ENCODE measurements at regions not wholly inside any gene's neighbourhood (a gene's known extent, or its start where the extent isn't known, plus 50 kb on each side); places are given as distances from the start of the nearest gene placed in this dataset.
A peak's percentile ranks its signal among the peaks of the same experiment; 100 is the strongest.
"Not testable (repeated sequence)": the region's sequence is repeated elsewhere in the genome, so short reads cannot be mapped to it uniquely, and the experiment has no call there.

DNA sequence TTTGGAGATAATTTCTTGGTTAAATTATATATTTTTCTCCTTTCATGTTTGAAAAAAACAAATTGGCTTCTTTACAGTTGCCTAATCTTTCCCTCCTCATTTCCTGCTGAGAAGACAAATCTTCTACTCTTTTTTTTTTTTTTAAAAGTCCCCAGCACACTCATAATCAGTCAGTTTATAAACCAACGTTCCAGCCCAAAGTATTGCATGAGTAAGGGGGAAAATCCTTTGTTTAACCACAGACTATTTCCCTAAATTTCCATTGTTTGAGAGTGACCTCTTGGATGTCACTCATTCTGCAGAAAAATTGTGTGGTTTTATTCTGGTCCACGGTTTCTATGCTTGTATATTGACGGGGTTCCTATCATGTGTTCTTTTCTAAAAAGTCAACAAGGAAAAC is 55.1 kb upstream of the TLR4 start:
- no peak for DNase-seq

DNA sequence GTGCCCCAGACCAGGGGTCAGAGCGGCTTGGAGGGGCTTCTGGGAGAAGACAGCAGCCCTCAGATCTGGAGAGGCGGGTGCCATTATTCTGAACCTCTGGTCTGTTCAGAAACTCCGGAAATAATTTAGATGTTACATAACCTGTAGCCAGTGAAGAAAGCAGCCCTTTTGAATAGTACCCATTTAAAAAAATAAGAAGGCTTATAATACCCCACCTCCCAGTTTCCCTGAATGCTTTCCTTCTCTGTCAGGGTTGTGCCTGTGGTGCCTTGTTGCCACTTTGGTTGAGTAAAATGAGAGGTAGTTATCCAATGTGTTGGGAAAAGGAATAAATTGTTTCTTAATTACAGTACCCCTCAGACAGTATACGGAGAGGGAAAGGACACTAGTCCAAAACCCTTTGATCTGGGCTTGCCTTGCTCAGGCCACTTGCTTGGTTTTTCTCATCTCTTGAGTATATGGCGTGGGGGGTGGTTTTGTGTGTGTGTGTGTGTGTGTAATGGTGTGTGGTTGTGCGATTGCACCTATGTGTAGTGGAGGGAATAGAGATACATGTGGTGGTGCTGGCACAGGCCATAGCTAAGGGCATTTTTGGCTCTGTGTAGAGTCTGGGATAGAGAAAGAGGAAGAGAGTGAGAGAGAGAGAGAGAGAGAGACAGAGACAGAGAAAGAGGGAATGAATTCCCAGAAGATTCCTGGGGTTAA is 59.1 kb upstream of the TLR4 start:
- H3K4me3 ChIP-seq (ENCODE audit: insufficient read depth, low read depth, low read length, poor library complexity, severe bottlenecking), result no peak overlapping the region
- no peak overlapping the region for H3K27ac ChIP-seq (ENCODE audit: insufficient read depth, low read length, poor library complexity, severe bottlenecking)
- H3K27me3 ChIP-seq (replicated peaks; ENCODE audit: control insufficient read depth, insufficient read depth, low read length, poor library complexity, severe bottlenecking), result peaks cover 4% of the 10 kb centered on the region
- H3K4me1 ChIP-seq (ENCODE audit: control insufficient read depth, insufficient read depth, low read length, poor library complexity, severe bottlenecking), result no peaks in the 10 kb centered on the region
- no peaks in the 10 kb centered on the region for H3K9me3 ChIP-seq (ENCODE audit: control insufficient read depth, low read length)
- no peaks in the 10 kb centered on the region for H3K36me3 ChIP-seq (ENCODE audit: control insufficient read depth, insufficient read depth, low read length)
- no peak for DNase-seq

More for the DNA sequence above, 55.1 kb upstream of the TLR4 start:
- no peak overlapping the region for H3K4me3 ChIP-seq (ENCODE audit: insufficient read depth, low read depth, low read length, poor library complexity, severe bottlenecking)
- H3K27ac ChIP-seq (ENCODE audit: insufficient read depth, low read length, poor library complexity, severe bottlenecking), result no peak overlapping the region
- no peaks in the 10 kb centered on the region for H3K9me3 ChIP-seq (ENCODE audit: control insufficient read depth, low read length)
- peaks cover 4% of the 10 kb centered on the region for H3K27me3 ChIP-seq (replicated peaks; ENCODE audit: control insufficient read depth, insufficient read depth, low read length, poor library complexity, severe bottlenecking)
- no peaks in the 10 kb centered on the region for H3K4me1 ChIP-seq (ENCODE audit: control insufficient read depth, insufficient read depth, low read length, poor library complexity, severe bottlenecking)
- no peaks in the 10 kb centered on the region for H3K36me3 ChIP-seq (ENCODE audit: control insufficient read depth, insufficient read depth, low read length)

DNA sequence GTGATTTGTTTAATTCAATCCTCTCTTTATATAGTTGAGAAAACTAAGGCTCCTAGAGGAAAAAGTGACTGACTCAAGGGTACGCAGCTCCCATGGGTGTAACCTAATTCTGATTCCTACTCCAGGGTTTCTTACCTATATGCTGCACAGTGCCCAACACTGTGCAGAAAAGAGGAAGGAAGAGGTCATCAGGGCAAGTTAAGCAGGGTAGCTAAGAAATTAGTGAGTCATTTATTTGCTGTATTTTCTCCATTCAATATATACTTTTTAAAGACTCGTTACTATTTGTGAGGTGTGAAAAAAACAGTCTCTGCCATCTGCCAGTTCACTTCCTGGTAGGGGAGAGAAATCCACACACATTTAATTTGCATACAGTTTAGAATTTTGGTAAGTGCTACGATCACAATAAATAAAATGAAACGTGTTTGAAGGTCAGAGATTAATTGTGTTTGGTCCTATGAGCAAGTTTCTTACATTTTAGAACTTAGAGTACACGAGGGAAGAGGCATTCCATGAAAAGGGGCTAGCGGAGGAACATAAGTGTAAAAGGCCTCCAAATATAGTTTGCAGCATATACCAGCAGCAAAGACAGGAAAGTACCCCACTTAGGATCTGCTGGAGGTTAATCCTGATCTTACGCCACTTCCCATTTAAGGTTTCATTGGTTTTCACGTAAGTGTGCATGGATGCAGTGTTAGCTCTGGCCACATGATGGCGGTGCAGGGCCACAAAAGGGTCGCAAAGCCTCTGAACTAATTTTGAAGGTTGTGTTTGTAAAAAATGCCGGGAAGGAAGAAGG is 59.9 kb upstream of the TLR4 start:
- peak in 2 of 3 donors; percentile 2 to 8 for DNase-seq
- Histone ChIP-seq H3K4me3 (ENCODE audit: insufficient read depth, low read depth, low read length, poor library complexity, severe bottlenecking) (no peak overlapping the region), H3K4me1 (ENCODE audit: control insufficient read depth, insufficient read depth, low read length, poor library complexity, severe bottlenecking) (no peaks in the 10 kb centered on the region)

DNA sequence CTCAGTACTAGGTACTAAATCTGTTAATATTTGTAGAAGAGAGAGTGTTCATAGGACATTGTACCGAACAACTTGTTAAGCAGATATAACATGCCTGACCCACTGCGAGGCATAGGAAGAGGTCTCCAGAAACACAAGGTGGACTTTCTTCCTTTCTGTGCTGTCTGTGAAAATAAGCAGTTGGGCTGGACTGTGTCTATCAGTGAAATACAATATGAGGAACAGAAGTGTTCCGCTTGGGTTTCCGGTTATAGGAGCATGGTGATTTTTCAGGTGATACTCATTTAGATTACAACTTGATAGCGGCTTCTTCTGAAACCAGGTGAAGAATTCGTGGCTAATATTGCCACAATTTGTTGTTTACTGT is 60.9 kb upstream of the TLR4 start:
- H3K27ac ChIP-seq (ENCODE audit: insufficient read depth, low read length, poor library complexity, severe bottlenecking), result no peak overlapping the region
- H3K36me3 ChIP-seq (ENCODE audit: control insufficient read depth, insufficient read depth, low read length), result no peaks in the 10 kb centered on the region
- no peak overlapping the region for H3K4me3 ChIP-seq (ENCODE audit: insufficient read depth, low read depth, low read length, poor library complexity, severe bottlenecking)
- no peaks in the 10 kb centered on the region for H3K4me1 ChIP-seq (ENCODE audit: control insufficient read depth, insufficient read depth, low read length, poor library complexity, severe bottlenecking)
- no peaks in the 10 kb centered on the region for H3K9me3 ChIP-seq (ENCODE audit: control insufficient read depth, low read length)
- peaks cover 4% of the 10 kb centered on the region for H3K27me3 ChIP-seq (replicated peaks; ENCODE audit: control insufficient read depth, insufficient read depth, low read length, poor library complexity, severe bottlenecking)
- DNase-seq, result no peak

More for the DNA sequence above, 59.9 kb upstream of the TLR4 start:
- H3K27ac ChIP-seq (ENCODE audit: insufficient read depth, low read length, poor library complexity, severe bottlenecking), result no peak overlapping the region
- peaks cover 4% of the 10 kb centered on the region for H3K27me3 ChIP-seq (replicated peaks; ENCODE audit: control insufficient read depth, insufficient read depth, low read length, poor library complexity, severe bottlenecking)
- no peaks in the 10 kb centered on the region for H3K36me3 ChIP-seq (ENCODE audit: control insufficient read depth, insufficient read depth, low read length)
- no peaks in the 10 kb centered on the region for H3K9me3 ChIP-seq (ENCODE audit: control insufficient read depth, low read length)

DNA sequence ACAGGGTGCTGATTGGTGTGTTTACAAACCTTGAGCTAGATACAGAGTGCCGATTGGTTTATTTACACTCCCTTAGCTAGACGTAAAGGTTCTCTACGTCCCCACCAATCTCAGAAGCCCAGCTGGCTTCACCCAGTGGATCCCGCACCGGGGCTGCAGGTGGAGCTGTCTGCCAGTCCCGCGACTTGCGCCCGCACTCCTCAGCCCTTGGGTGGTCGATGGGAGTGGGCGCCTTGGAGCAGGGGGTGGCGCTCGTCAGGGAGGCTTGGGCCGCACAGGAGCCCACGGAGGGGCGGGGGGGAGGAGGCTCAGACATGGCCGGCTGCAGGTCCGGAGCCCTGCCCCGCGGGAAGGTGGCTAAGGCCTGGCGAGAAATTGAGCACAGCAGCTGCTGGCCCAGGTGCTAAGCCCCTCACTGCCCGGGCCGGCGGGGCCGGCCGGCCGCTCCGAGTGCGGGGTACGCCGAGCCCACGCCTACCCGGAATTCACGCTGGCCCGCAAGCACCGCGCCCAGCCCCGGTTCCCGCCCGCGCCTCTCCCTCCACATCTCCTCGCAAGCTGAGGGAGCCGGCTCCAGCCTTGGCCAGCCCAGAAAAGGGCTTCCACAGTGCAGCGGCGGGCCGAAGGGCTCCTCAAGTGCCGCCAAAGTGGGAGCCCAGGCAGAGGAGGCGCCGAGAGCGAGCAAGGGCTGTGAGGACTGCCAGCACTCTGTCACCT is 61.5 kb upstream of the TLR4 start:
- not testable (repeated sequence) for DNase-seq; H3K4me3 ChIP-seq (ENCODE audit: insufficient read depth, low read depth, low read length, poor library complexity, severe bottlenecking); H3K36me3 ChIP-seq (ENCODE audit: control insufficient read depth, insufficient read depth, low read length); H3K9me3 ChIP-seq (ENCODE audit: control insufficient read depth, low read length); H3K4me1 ChIP-seq (ENCODE audit: control insufficient read depth, insufficient read depth, low read length, poor library complexity, severe bottlenecking); H3K27me3 ChIP-seq (replicated peaks; ENCODE audit: control insufficient read depth, insufficient read depth, low read length, poor library complexity, severe bottlenecking); H3K27ac ChIP-seq (ENCODE audit: insufficient read depth, low read length, poor library complexity, severe bottlenecking)

DNA sequence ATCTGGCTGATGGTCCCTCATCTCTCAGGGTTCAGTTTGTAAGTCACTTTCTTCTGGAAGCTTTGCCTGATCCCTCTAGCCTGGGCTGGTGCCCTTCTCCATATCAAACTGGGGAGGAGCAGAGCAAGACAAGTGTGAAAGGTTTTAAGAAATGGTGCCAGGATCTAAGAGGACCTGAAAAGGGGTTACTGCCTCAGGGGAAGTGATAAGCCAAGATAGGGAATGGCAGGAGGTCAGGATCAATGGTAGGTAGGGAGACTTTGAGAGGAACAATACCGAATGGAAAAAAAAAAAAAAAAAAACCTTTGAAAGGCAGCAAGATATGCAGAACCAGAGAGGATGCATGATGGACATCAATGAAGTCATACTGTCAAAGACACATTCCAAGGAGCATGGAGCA is 67.5 kb upstream of the TLR4 start:
- Histone ChIP-seq H3K4me1 (ENCODE audit: control insufficient read depth, insufficient read depth, low read length, poor library complexity, severe bottlenecking) (no peaks in the 10 kb centered on the region), H3K4me3 (ENCODE audit: insufficient read depth, low read depth, low read length, poor library complexity, severe bottlenecking) (no peak overlapping the region), H3K27me3 (replicated peaks; ENCODE audit: control insufficient read depth, insufficient read depth, low read length, poor library complexity, severe bottlenecking) (no peaks in the 10 kb centered on the region), H3K36me3 (ENCODE audit: control insufficient read depth, insufficient read depth, low read length) (no peaks in the 10 kb centered on the region), H3K27ac (ENCODE audit: insufficient read depth, low read length, poor library complexity, severe bottlenecking) (no peak overlapping the region), H3K9me3 (ENCODE audit: control insufficient read depth, low read length) (no peaks in the 10 kb centered on the region)
- no peak for DNase-seq

DNA sequence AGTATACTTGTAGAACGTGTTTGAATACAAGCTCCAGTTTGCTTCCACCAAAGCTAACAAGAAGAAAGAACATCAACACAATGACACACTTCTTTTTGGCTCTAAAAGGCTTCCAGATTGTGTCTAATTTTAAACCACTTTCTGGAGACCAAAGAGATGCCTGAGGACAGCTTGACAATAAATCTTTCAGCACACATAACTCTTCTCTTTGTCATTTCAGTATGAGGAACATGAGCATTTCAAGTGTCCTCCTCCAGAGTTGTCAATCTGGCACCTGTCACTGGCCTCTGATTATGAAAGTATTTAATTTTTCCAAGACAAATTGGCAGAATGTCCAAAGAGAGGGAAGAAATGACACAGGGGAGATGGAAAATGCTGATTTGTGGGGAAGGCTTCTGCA is 79.0 kb upstream of the TLR4 start:
- Histone ChIP-seq H3K9me3 (ENCODE audit: control insufficient read depth, low read length) (peaks cover 4% of the 10 kb centered on the region), H3K4me3 (ENCODE audit: insufficient read depth, low read depth, low read length, poor library complexity, severe bottlenecking) (no peak overlapping the region), H3K27ac (ENCODE audit: insufficient read depth, low read length, poor library complexity, severe bottlenecking) (no peak overlapping the region), H3K36me3 (ENCODE audit: control insufficient read depth, insufficient read depth, low read length) (no peaks in the 10 kb centered on the region), H3K27me3 (replicated peaks; ENCODE audit: control insufficient read depth, insufficient read depth, low read length, poor library complexity, severe bottlenecking) (no peaks in the 10 kb centered on the region), H3K4me1 (ENCODE audit: control insufficient read depth, insufficient read depth, low read length, poor library complexity, severe bottlenecking) (no peaks in the 10 kb centered on the region)
- DNase-seq, result no peak

DNA sequence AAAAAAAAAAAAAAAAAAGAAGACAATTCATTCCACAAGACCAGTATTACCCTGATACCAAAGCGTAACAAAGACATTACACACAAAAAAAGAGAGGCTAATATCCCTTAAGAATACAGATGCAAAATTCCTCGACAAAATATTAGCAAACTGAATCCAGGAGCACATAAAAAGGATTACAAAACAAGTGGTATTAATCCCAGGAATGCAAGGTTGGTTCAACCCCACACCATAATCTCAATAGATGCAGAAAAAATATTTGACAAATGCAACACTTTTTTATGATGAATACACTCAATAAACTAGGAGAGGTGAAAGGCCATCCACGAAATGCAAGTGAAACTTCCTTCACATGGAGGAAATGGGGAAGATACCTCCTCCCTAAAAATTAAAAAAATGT is 80.1 kb upstream of the TLR4 start:
- Histone ChIP-seq H3K9me3 (ENCODE audit: control insufficient read depth, low read length) (peaks cover 4% of the 10 kb centered on the region), H3K36me3 (ENCODE audit: control insufficient read depth, insufficient read depth, low read length) (no peaks in the 10 kb centered on the region), H3K27ac (ENCODE audit: insufficient read depth, low read length, poor library complexity, severe bottlenecking) (no peak overlapping the region), H3K4me1 (ENCODE audit: control insufficient read depth, insufficient read depth, low read length, poor library complexity, severe bottlenecking) (no peaks in the 10 kb centered on the region), H3K27me3 (replicated peaks; ENCODE audit: control insufficient read depth, insufficient read depth, low read length, poor library complexity, severe bottlenecking) (no peaks in the 10 kb centered on the region), H3K4me3 (ENCODE audit: insufficient read depth, low read depth, low read length, poor library complexity, severe bottlenecking) (no peak overlapping the region)
- DNase-seq, result no peak

DNA sequence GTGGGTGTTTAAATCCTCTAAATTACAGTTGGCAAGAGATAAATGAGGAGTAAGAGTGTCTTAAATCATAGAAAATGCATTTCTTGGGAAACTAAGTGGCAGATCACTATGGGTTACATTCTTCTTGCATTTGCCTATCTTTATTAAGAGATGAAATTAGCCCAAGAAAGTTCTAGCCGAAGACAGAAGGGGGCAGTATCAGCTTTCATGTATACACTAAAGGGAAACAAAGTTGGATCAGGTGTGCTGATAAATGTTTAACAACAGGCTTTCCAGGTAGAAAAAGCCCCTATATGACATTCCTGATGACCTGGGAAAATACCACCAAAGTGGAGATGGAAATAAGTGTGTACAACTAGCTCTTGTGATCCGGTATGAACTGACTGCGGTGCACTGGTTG is 81.9 kb upstream of the TLR4 start:
- Histone ChIP-seq H3K4me3 (ENCODE audit: insufficient read depth, low read depth, low read length, poor library complexity, severe bottlenecking) (no peak overlapping the region), H3K27me3 (replicated peaks; ENCODE audit: control insufficient read depth, insufficient read depth, low read length, poor library complexity, severe bottlenecking) (no peaks in the 10 kb centered on the region), H3K27ac (ENCODE audit: insufficient read depth, low read length, poor library complexity, severe bottlenecking) (no peak overlapping the region), H3K4me1 (ENCODE audit: control insufficient read depth, insufficient read depth, low read length, poor library complexity, severe bottlenecking) (no peaks in the 10 kb centered on the region), H3K9me3 (ENCODE audit: control insufficient read depth, low read length) (peaks cover 4% of the 10 kb centered on the region), H3K36me3 (ENCODE audit: control insufficient read depth, insufficient read depth, low read length) (no peaks in the 10 kb centered on the region)
- DNase-seq, result no peak

DNA sequence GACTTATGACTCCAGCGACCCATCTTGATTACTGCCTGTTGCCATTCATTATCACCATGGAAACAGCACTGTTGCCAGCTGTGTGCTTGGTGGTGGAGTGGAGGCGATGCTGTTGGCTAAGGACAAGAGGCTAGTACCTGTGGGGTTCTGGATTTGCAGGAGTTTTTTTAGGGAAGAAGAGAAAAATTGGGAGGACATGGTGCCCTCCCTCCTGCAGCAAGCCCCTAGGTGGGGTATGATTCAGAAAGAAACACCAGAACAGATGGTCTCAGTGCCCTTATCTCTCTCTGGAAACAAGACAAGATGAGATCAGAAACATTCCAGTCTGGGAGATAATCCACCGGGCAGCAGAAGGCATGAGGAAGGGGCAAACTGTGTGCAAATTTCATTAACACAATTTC is 87.8 kb upstream of the TLR4 start:
- no peaks in the 10 kb centered on the region for H3K36me3 ChIP-seq (ENCODE audit: control insufficient read depth, insufficient read depth, low read length)
- no peaks in the 10 kb centered on the region for H3K27me3 ChIP-seq (replicated peaks; ENCODE audit: control insufficient read depth, insufficient read depth, low read length, poor library complexity, severe bottlenecking)
- no peak overlapping the region for H3K4me3 ChIP-seq (ENCODE audit: insufficient read depth, low read depth, low read length, poor library complexity, severe bottlenecking)
- H3K27ac ChIP-seq (ENCODE audit: insufficient read depth, low read length, poor library complexity, severe bottlenecking), result no peak overlapping the region
- H3K4me1 ChIP-seq (ENCODE audit: control insufficient read depth, insufficient read depth, low read length, poor library complexity, severe bottlenecking), result no peaks in the 10 kb centered on the region
- no peaks in the 10 kb centered on the region for H3K9me3 ChIP-seq (ENCODE audit: control insufficient read depth, low read length)
- DNase-seq, result no peak

Measured in effector memory CD4-positive, alpha-beta T cell (primary cell).